ENCODE measurements at regions not wholly inside any gene's neighbourhood (a gene's known extent, or its start where the extent isn't known, plus 50 kb on each side); places are given as distances from the start of the nearest gene placed in this dataset.

- no peak overlapping the region for H3K4me3 ChIP-seq (ENCODE audit: low read length)
- no peak for DNase-seq (ENCODE audit: low read depth)
- TF ChIP-seq CTCF (conservative IDR thresholded peaks at IDR 0.05; ENCODE audit: low read length), result no peak
Observed at GRCh38 chr4:165714650-165715049, 158.4 kb upstream of the TLL1 start.

GRCh38 chr4:165715211-165715610 lies 157.8 kb upstream of the TLL1 start:
- TF ChIP-seq CTCF (conservative IDR thresholded peaks at IDR 0.05; ENCODE audit: low read length), result no peak
- H3K4me3 ChIP-seq (ENCODE audit: low read length), result no peak overlapping the region
- no peak for DNase-seq (ENCODE audit: low read depth)

- DNase-seq (ENCODE audit: low read depth), result no peak
- H3K4me3 ChIP-seq (ENCODE audit: low read length), result no peak overlapping the region
- TF ChIP-seq CTCF (conservative IDR thresholded peaks at IDR 0.05; ENCODE audit: low read length), result no peak
Observed at GRCh38 chr4:165715989-165716388, 157.0 kb upstream of the TLL1 start.

GRCh38 chr4:165716472-165716871 lies 156.6 kb upstream of the TLL1 start:
- DNase-seq (ENCODE audit: low read depth), result no peak
- H3K4me3 ChIP-seq (ENCODE audit: low read length), result no peak overlapping the region
- no peak for TF ChIP-seq CTCF (conservative IDR thresholded peaks at IDR 0.05; ENCODE audit: low read length)

GRCh38 chr4:165718660-165719059 lies 154.4 kb upstream of the TLL1 start:
- TF ChIP-seq CTCF (conservative IDR thresholded peaks at IDR 0.05; ENCODE audit: low read length), result no peak
- DNase-seq (ENCODE audit: low read depth), result no peak

GRCh38 chr4:165720411-165721082 lies 152.5 kb upstream of the TLL1 start:
- TF ChIP-seq CTCF (conservative IDR thresholded peaks at IDR 0.05; ENCODE audit: low read length), result no peak
- DNase-seq (ENCODE audit: low read depth), result no peak
- H3K4me3 ChIP-seq (ENCODE audit: low read length), result no peak overlapping the region

More at GRCh38 chr4:165718660-165719059, 154.4 kb upstream of the TLL1 start:
- no peak overlapping the region for H3K4me3 ChIP-seq (ENCODE audit: low read length)

- DNase-seq (ENCODE audit: low read depth), result no peak
- no peak overlapping the region for H3K4me3 ChIP-seq (ENCODE audit: low read length)
- TF ChIP-seq CTCF (conservative IDR thresholded peaks at IDR 0.05; ENCODE audit: low read length), result no peak
Observed at GRCh38 chr4:165721815-165722214, 151.2 kb upstream of the TLL1 start.
